GM12878 (cell line): ENCODE measurements at regions not wholly inside any gene's neighbourhood (a gene's known extent, or its start where the extent isn't known, plus 50 kb on each side); places are given as distances from the start of the nearest gene placed in this dataset.

ENCODE experiments used
- CREM ChIP-seq: IDR thresholded peaks from 2 replicates; pipeline ENCODE4 v1.6.1; 2014; ENCODE audit warnings: antibody characterized with exemption, low read depth
- CTCF ChIP-seq, 3 experiments: IDR thresholded peaks in 2 of 3; conservative IDR thresholded peaks in 1 of 3; 2 replicates each; pipeline ENCODE4 v1.5.1; 2011; ENCODE audit warnings: low read depth in 3 of 3, low read length in 3 of 3, mild to moderate bottlenecking in 3 of 3, control low read depth in 2 of 3, moderate library complexity in 2 of 3, inconsistent platforms in 1 of 3, mixed read lengths in 1 of 3; ENCODE audit not compliant: control insufficient read depth in 2 of 3, insufficient read depth in 1 of 3; ENCODE audit errors: extremely low read depth in 1 of 3
- EP300 ChIP-seq, 2 experiments: fragments of 150-350 bp in 1 of 2; IDR thresholded peaks; 2 replicates each; pipeline ENCODE4 v1.6.1; 2011 to 2012; ENCODE audit warnings: low read depth in 2 of 2, low read length in 2 of 2, borderline replicate concordance in 1 of 2, improper control_type of control experiment in 1 of 2, inconsistent platforms in 1 of 2; ENCODE audit not compliant: control insufficient read depth in 1 of 2
- EZH2 ChIP-seq: IDR thresholded peaks from 2 replicates; pipeline ENCODE4 v1.6.1; 2012; ENCODE audit warnings: low read depth, mild to moderate bottlenecking, control low read depth, inconsistent platforms, low read length, borderline replicate concordance; ENCODE audit not compliant: control insufficient read depth
- FOXK2 ChIP-seq: fragments of 450-650 bp; IDR thresholded peaks from 2 replicates; pipeline ENCODE4 v1.6.1; 2017; ENCODE audit warnings: mild to moderate bottlenecking, moderate library complexity
- MEF2A ChIP-seq: IDR thresholded peaks from 2 replicates; pipeline ENCODE4 v1.6.1; 2011; ENCODE audit warnings: low read depth, mild to moderate bottlenecking, low read length, moderate library complexity; ENCODE audit not compliant: insufficient read depth
- MYC ChIP-seq: IDR thresholded peaks from 2 replicates; pipeline ENCODE4 v1.6.1; 2011; ENCODE audit warnings: mild to moderate bottlenecking, low read length, moderate library complexity, inconsistent platforms; ENCODE audit not compliant: insufficient read depth, insufficient replicate concordance, insufficient read length, severe bottlenecking
- TF ChIP-seq, protein P1 (sequence below): fragments of 450-650 bp; IDR thresholded peaks from 2 replicates; pipeline ENCODE4 v1.6.1; 2016; ENCODE audit warnings: mild to moderate bottlenecking
- TF ChIP-seq, protein P2 (sequence below): IDR thresholded peaks from 2 replicates; pipeline ENCODE4 v1.6.1; 2011; ENCODE audit warnings: borderline replicate concordance, low read depth, mild to moderate bottlenecking, moderate library complexity, low read length; ENCODE audit not compliant: insufficient read depth, poor library complexity, severe bottlenecking
- TF ChIP-seq, protein P3 (sequence below): IDR thresholded peaks from 2 replicates; pipeline ENCODE4 v1.6.1; 2012; ENCODE audit warnings: low read depth, low read length, improper control_type of control experiment

DNA sequence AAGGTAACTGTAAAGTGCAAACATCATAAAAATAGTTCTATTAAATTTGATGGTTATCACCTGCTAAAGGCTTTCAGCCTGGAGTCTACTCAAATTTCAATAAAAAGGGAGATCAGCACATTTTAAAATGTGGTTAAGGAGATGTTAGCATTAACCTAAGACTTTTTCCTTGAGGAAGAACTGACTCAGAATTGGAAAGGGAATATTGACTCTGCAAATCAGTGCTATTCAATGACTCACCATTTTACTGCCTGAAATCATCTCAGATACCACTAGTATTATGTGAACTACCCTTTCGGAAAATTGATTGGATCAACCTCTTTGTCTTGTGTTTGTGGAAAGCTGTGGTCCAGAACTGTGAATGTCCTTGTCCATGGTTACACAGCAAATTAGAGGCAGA lies 113.3 kb downstream of the ADRB2 start:
- TF ChIP-seq, protein P1, sequence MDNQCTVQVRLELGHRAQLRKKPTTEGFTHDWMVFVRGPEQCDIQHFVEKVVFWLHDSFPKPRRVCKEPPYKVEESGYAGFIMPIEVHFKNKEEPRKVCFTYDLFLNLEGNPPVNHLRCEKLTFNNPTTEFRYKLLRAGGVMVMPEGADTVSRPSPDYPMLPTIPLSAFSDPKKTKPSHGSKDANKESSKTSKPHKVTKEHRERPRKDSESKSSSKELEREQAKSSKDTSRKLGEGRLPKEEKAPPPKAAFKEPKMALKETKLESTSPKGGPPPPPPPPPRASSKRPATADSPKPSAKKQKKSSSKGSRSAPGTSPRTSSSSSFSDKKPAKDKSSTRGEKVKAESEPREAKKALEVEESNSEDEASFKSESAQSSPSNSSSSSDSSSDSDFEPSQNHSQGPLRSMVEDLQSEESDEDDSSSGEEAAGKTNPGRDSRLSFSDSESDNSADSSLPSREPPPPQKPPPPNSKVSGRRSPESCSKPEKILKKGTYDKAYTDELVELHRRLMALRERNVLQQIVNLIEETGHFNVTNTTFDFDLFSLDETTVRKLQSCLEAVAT = no peak
- no peak for TF ChIP-seq CTCF (IDR thresholded peaks at IDR 0.05 in 2 of 3, conservative IDR thresholded peaks at IDR 0.05 in 1 of 3; ENCODE audit: control insufficient read depth in 2 of 3, extremely low read depth in 1 of 3, insufficient read depth in 1 of 3, low read depth in 3 of 3, low read length in 3 of 3)
- TF ChIP-seq MYC = no peak
- TF ChIP-seq MEF2A = no peak
- TF ChIP-seq, protein P2, sequence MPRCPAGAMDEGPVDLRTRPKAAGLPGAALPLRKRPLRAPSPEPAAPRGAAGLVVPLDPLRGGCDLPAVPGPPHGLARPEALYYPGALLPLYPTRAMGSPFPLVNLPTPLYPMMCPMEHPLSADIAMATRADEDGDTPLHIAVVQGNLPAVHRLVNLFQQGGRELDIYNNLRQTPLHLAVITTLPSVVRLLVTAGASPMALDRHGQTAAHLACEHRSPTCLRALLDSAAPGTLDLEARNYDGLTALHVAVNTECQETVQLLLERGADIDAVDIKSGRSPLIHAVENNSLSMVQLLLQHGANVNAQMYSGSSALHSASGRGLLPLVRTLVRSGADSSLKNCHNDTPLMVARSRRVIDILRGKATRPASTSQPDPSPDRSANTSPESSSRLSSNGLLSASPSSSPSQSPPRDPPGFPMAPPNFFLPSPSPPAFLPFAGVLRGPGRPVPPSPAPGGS = no peak
- TF ChIP-seq FOXK2 = no peak
- no peak for TF ChIP-seq EZH2
- no peak for TF ChIP-seq CREM
- TF ChIP-seq EP300 (IDR thresholded peaks at IDR 0.05; ENCODE audit: borderline replicate concordance in 1 of 2, control insufficient read depth in 1 of 2, low read depth in 2 of 2, low read length in 2 of 2) = no peak
- TF ChIP-seq, protein P3, sequence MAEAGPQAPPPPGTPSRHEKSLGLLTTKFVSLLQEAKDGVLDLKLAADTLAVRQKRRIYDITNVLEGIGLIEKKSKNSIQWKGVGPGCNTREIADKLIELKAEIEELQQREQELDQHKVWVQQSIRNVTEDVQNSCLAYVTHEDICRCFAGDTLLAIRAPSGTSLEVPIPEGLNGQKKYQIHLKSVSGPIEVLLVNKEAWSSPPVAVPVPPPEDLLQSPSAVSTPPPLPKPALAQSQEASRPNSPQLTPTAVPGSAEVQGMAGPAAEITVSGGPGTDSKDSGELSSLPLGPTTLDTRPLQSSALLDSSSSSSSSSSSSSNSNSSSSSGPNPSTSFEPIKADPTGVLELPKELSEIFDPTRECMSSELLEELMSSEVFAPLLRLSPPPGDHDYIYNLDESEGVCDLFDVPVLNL = no peak
